ENCODE measurements at regions not wholly inside any gene's neighbourhood (a gene's known extent, or its start where the extent isn't known, plus 50 kb on each side); places are given as distances from the start of the nearest gene placed in this dataset.

DNA sequence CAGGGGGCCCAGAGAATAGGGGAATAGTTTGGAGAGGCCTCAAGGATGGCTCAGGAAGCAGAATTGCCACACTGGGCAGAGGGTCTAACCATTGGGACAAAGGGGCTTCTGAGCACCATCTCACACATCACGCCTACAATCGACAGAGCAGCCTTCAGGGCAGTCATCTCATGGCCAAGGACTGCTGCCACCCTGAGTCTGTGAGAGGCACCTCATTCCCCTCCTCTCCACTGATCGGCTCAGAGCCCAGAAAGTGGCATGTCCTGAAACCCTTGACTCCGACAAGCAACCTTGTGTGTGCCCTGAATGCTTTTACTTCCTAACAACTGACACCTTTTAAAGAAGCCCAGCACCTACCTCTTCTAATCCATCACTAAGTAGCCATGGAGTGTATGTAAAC lies 128.9 kb upstream of the PTPN3 start:
- H3K79me2 ChIP-seq (ENCODE audit: control insufficient read depth, insufficient read depth, low read length), result no peaks in the 10 kb centered on the region
- no peaks in the 10 kb centered on the region for H4K20me1 ChIP-seq (replicated peaks; ENCODE audit: control insufficient read depth, insufficient read depth, low read length)
- no peak overlapping the region for H2AFZ ChIP-seq (ENCODE audit: low read depth, low read length)
- no peak for ATAC-seq
- H3K4me3 ChIP-seq, result no peak overlapping the region
- no peak for FAIRE-seq
- DNase-seq (ENCODE audit: extremely low read depth in 1 of 4, low spot score in 3 of 4), result no peak
- H3K27ac ChIP-seq (ENCODE audit: extremely low read depth, low read depth, low read length), result no peak overlapping the region
- intact Hi-C loops (cut with micrococcal nuclease) (no loop called here), in situ Hi-C loops (cut with MboI) (no loop called here)
- H3K4me2 ChIP-seq (ENCODE audit: insufficient read depth, low read length), result no peak overlapping the region
- H3K36me3 ChIP-seq (ENCODE audit: control insufficient read depth, insufficient read depth, low read length), result no peaks in the 10 kb centered on the region
- no peaks in the 10 kb centered on the region for H3K27me3 ChIP-seq (ENCODE audit: control insufficient read depth in 2 of 2, insufficient read depth in 2 of 2, low read length in 2 of 2)
- 0% methylated on average over 4 of the region's 4 CpGs for WGBS (ENCODE audit: insufficient coverage, low coverage, missing lambda C conversion rate)
- H3K4me1 ChIP-seq (replicated peaks in 1 of 2; ENCODE audit: control insufficient read depth in 2 of 2, insufficient read depth in 2 of 2, low read length in 2 of 2), result no peaks in the 10 kb centered on the region
- H3K9me3 ChIP-seq (replicated peaks; ENCODE audit: control insufficient read depth, insufficient read depth, low read depth, low read length), result no peaks in the 10 kb centered on the region
- ChIA-PET POLR2A (no interaction called here), CTCF (ENCODE audit: low intra/inter-chr PET ratio) (no interaction called here)
- no peak overlapping the region for H3K9ac ChIP-seq (ENCODE audit: insufficient read depth in 1 of 2, low read depth in 2 of 2, low read length in 2 of 2)
- TF ChIP-seq CREB1 (IDR thresholded peaks at IDR 0.05) (no peak), CREB1 (CRISPR knock-in tag; IDR thresholded peaks at IDR 0.05) (no peak), XRCC5 (IDR thresholded peaks at IDR 0.05; ENCODE audit: low read depth, low read length) (no peak), CC2D1A (IDR thresholded peaks at IDR 0.05) (no peak), KDM1A (IDR thresholded peaks at IDR 0.05) (no peak), FOXK2 (conservative IDR thresholded peaks at IDR 0.05 in 1 of 2, IDR thresholded peaks at IDR 0.05 in 1 of 2; ENCODE audit: low read depth in 2 of 2) (no peak), GTF2F1 (IDR thresholded peaks at IDR 0.05; ENCODE audit: low read depth, low read length) (no peak), HCFC1 (IDR thresholded peaks at IDR 0.05; ENCODE audit: low read depth, low read length) (no peak), NFE2 (IDR thresholded peaks at IDR 0.05; ENCODE audit: low read depth) (no peak), IRF2 (CRISPR knock-in tag; IDR thresholded peaks at IDR 0.05) (no peak), TCF7 (IDR thresholded peaks at IDR 0.05; ENCODE audit: borderline replicate concordance) (no peak), ZNF586 (CRISPR knock-in tag; conservative IDR thresholded peaks at IDR 0.05) (no peak), SMARCA5 (IDR thresholded peaks at IDR 0.05) (no peak), CHD2 (IDR thresholded peaks at IDR 0.05; ENCODE audit: low read depth, low read length) (no peak)
- TF ChIP-seq, protein P1, sequence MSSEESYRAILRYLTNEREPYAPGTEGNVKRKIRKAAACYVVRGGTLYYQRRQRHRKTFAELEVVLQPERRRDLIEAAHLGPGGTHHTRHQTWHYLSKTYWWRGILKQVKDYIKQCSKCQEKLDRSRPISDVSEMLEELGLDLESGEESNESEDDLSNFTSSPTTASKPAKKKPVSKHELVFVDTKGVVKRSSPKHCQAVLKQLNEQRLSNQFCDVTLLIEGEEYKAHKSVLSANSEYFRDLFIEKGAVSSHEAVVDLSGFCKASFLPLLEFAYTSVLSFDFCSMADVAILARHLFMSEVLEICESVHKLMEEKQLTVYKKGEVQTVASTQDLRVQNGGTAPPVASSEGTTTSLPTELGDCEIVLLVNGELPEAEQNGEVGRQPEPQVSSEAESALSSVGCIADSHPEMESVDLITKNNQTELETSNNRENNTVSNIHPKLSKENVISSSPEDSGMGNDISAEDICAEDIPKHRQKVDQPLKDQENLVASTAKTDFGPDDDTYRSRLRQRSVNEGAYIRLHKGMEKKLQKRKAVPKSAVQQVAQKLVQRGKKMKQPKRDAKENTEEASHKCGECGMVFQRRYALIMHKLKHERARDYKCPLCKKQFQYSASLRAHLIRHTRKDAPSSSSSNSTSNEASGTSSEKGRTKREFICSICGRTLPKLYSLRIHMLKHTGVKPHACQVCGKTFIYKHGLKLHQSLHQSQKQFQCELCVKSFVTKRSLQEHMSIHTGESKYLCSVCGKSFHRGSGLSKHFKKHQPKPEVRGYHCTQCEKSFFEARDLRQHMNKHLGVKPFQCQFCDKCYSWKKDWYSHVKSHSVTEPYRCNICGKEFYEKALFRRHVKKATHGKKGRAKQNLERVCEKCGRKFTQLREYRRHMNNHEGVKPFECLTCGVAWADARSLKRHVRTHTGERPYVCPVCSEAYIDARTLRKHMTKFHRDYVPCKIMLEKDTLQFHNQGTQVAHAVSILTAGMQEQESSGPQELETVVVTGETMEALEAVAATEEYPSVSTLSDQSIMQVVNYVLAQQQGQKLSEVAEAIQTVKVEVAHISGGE (CRISPR knock-in tag; IDR thresholded peaks at IDR 0.05), result no peak
- TF ChIP-seq, protein P2, sequence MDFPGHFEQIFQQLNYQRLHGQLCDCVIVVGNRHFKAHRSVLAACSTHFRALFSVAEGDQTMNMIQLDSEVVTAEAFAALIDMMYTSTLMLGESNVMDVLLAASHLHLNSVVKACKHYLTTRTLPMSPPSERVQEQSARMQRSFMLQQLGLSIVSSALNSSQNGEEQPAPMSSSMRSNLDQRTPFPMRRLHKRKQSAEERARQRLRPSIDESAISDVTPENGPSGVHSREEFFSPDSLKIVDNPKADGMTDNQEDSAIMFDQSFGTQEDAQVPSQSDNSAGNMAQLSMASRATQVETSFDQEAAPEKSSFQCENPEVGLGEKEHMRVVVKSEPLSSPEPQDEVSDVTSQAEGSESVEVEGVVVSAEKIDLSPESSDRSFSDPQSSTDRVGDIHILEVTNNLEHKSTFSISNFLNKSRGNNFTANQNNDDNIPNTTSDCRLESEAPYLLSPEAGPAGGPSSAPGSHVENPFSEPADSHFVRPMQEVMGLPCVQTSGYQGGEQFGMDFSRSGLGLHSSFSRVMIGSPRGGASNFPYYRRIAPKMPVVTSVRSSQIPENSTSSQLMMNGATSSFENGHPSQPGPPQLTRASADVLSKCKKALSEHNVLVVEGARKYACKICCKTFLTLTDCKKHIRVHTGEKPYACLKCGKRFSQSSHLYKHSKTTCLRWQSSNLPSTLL (IDR thresholded peaks at IDR 0.05), result no peak
- TF ChIP-seq, protein P3, sequence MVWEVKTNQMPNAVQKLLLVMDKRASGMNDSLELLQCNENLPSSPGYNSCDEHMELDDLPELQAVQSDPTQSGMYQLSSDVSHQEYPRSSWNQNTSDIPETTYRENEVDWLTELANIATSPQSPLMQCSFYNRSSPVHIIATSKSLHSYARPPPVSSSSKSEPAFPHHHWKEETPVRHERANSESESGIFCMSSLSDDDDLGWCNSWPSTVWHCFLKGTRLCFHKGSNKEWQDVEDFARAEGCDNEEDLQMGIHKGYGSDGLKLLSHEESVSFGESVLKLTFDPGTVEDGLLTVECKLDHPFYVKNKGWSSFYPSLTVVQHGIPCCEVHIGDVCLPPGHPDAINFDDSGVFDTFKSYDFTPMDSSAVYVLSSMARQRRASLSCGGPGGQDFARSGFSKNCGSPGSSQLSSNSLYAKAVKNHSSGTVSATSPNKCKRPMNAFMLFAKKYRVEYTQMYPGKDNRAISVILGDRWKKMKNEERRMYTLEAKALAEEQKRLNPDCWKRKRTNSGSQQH (CRISPR knock-in tag; IDR thresholded peaks at IDR 0.05), result no peak
- BruUV-seq (replicated peaks), result no TSS peak
- no peaks in the 10 kb centered on the region for H3K9me1 ChIP-seq (ENCODE audit: control insufficient read depth, insufficient read depth, low read length)
